HG03025 (cell line): ENCODE measurements at regions not wholly inside any gene's neighbourhood (a gene's known extent, or its start where the extent isn't known, plus 50 kb on each side); places are given as distances from the start of the nearest gene placed in this dataset.

Experiments used
- ATAC-seq: cut with Tn5 transposase; IDR thresholded peaks from one replicate; pipeline ENCODE4 v1.9.1; 2021; ENCODE audit warnings: mild to moderate bottlenecking, moderate library complexity; ENCODE audit not compliant: unreplicated experiment, low FRiP score

- no peak for ATAC-seq
These were observed 98.4 kb downstream of the ZNF280B start for GRCh38 chr22:22410121-22410520.

- ATAC-seq, result no peak
These were observed 97.9 kb downstream of the ZNF280B start for GRCh38 chr22:22410677-22411076.

DNA sequence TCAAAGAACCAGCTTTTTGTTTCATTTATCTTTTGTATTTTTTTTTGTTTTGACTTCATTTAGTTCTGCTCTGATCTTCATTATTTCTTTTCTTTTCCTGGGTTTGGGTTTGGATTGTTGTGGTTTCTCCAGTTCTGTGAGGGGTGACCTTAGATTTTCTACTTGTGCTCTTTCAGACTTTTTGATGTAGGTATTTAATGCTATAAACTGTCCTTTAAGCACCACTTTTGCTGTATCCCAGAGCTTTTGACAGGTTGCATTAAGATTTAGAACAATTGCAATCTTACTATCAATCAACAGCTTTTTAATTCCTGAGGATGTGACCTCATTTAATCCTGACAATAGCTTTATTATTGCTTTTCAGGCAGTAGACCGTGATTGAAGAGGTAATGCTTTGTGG lies 94.3 kb downstream of the ZNF280B start:
- no peak for ATAC-seq

DNA sequence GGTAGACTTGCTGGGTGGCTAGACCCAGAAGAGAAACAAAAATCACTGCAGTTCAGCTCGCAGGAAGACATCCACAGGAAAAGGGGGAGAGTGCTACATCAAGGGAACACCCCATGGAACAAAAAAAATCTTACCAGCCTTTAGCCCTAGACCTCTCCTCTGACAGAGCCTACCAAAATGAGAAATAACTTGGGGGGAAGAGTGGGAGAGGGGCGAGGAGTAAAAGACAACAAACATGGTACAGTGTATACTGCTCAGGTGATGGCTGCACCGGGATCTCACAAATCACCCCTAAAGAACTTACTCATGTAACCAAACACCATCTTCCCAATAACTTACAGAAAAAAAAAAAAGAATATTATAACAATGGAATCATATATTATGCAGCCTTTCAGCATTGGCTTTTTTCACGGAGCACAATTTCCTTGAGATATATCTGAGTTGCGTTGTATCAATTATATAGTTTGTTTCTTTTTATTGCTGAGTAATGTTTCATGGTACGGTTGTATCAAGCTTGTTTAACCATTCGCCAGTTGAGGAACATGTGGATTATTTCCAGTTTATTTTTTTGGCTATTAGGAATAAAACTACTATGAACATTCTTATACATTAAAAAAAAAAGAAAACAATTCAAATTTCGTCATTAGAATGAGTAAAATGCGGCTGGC lies 90.9 kb downstream of the ZNF280B start:
- no peak for ATAC-seq

DNA sequence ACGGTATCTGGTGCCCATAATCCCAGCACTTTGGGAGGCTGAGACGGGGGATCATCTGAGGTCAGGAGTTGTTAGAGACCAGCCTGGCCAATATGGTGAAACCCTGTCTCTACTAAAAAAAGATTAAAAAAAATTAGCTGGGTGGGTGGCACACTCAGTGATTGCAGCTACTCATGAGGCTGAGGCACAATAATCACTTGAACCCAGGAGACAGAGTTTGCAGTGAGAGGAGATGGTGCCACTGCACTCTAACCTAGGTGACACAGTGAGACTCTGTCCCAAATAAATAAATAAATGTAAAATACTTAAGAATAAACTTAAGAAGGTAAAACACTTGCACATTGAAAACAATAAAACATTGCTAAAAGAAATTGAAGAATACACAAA lies 90.4 kb downstream of the ZNF280B start:
- ATAC-seq, result no peak

DNA sequence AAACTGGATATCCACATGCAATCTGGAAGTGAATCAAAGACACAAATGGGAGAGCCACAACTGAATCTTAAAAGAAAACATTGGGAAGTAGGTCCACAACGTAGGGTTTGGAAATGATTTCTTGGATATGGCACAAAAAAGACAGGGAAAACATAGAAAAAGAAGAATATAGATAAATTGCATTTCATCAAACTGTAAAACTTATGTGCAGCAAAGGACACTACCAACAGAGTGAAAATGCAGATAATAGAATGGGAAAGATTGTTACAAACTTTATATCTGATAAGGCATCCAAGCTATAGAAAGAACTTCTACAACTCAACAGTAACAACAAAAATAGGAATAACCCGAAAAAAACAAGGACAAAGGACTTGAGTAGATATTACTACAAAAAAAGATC lies 89.6 kb downstream of the ZNF280B start:
- no peak for ATAC-seq

DNA sequence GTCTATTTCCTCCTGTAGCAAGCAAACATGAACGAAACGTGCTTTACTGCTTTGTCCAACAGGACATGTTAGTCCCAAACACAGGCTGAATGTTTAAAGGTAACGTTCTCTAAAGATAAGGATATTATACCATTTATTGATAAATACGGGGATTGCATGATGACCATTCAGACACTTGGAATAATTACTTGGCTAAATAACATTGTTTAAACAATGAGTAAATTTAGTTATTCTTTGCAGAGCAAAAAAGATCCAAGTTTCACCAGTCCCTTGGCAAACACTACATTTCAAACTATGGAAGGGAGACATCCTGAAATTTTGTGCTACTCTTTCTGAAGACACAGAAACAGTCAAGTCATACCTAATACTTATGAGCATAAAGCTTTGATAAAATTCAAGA lies 88.0 kb downstream of the ZNF280B start:
- ATAC-seq, result no peak

DNA sequence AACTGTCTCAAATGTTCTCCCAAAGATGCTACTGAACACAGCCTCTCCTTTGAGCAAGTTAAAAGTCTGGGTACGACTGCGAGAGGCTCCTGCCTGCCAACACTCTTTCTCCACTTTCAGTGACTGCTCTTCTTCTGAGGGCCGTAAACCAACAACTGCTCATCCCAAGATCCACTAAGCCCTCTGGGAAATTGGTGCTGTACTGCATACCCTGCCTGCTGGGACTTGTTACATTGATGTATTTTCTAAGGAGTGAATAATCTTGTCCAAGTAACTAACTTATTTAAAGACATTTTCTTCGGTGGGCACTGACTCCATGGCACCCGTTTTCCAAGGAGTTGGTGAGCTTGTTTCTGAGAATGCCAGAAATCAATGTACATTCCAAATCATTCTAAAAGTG lies 87.2 kb downstream of the ZNF280B start:
- ATAC-seq, result no peak

DNA sequence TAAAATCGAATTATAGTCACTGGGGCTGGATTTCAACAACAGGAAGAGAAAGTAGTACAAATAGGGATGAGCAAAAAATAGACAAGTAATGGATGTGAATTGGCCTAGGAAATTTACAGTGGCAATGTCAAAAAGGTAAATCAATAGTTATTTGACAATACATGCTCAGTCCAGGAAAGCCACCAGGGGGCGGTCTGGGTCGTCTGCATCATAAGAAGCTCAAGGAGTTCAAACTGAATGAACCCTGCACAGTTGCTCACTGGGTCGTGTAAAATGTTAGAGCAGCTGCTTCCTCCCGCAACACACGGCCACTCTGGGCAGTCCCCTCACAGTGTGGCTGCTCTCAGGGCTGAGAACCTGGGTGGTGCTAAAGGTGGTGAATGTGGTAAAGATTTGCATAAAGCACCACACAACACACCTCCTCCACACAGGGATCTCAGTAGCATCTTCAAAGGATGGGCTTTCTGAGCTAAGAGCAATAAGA lies 85.9 kb downstream of the ZNF280B start:
- ATAC-seq, result peak; percentile 72

DNA sequence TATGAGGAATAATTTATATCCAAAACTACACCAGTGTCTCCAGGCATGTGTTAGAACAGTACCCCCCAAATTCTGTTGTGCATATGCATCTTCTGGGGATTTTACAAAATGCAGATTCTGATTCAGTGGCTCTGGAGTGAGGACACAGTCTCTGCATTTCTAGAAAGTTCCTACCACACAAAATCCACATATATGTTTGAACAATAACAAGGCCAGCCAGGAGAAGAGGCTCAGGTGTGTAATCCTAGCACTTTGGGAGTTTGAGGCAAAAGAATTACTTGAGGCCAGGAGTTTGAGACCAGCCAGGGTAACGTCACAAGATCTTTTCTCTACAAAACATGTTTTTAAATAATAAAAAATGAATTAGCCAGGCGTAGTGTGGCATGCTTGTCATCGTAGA lies 84.9 kb downstream of the ZNF280B start:
- ATAC-seq, result no peak

DNA sequence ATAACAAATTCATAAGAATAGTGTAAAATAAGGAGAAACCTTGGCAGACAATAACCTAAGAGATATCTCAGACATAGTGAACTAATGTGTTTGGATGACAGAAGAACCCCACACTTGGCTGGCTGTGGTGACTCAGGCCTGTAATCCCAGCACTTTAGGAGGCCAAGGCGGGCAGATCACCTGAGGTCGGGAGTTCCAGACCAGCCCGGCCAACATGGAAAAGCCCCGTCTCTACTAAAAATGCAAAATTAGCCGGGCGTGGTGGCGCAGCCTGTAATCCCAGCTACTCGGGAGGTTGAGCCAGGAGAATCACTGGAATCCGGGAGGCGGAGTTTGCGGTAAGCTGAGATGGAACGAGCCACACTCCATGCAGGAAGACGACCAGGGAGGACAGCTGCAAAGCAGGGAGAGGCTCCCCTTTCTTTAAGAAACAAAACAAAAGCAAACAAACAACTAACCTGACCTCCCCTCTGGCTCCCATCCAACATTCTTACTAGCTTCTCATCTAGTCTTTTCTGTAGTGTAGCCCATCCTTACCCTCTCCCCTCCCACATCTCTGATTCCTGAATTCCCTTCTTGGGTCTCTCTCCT lies 84.2 kb downstream of the ZNF280B start:
- no peak for ATAC-seq

DNA sequence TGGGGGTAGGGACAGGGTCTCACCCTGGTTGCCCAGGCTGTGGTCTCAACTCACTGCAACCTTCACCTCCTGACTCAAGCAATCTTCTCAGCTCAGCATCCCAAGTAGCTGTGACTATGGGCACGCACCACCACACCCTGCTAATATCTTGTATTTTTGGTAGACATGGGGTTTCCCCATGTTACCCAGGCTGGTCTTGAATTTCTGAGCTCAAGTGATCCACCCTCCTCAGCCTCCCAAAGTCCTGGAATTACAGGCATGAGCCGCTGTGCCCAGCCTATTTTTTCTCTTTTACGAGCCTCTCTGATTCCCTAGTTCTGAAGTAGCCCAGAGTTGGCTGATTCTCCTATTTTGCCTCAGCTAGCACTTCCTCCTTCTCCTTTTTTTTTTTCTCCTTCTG lies 83.6 kb downstream of the ZNF280B start:
- ATAC-seq, result no peak

DNA sequence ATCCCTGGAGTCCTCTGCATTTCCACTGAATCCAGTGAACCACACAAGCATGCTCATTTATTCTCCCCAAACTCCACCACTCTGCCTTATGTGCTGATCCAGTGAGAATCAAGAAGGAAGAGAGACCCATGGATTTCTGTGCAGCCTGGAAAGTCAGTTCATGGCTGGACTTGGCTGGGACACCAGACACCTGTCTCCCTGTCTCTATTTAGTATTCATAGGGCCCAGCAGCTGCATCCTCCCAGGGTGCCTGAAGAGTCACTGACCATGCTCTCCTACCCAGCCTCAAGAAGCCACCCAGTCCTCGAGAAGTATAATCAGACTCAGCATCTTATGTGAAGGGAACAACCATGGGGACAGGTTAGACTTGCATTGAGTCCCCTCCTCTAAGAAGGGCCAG lies 83.2 kb downstream of the ZNF280B start:
- no peak for ATAC-seq

DNA sequence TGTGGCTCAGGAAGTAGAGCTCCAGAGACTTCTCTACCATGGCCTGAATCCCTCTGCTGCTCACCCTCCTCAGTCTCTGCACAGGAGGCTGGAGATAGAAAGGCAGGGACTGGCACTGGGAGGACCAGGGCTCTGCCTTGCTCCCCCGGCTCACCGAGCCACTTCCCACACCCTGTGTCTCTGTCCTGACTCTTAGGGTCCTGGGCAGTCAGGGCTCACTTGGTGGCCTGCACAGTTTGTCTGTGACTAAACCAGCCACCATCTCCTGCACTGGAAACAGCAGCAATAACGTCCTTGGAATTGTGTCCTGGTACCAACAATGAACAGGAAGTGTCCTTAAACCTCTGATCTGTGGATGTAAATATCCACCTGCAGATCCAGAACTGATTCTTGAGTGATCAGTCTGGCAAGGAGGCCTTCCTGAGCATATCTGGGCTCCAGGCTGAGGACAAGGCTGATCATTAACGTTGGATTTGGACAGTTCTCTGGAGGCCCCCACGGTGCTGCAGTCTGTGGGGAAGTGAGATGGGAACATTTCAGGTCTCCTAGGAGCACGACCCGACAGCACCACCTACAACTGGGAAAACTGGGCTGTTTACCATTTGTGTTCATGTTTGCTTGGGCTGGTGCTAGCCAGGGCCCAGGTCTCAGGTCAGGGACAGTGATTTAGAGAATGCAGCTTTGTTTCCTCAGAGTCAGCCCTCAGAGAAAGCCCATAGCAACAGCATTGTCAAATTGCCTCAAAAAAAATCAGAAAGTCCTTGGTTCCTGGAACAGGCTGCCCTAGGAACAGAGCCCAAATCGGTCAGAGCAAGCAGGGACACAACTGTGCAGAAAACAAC lies 82.5 kb downstream of the ZNF280B start:
- ATAC-seq, result no peak

DNA sequence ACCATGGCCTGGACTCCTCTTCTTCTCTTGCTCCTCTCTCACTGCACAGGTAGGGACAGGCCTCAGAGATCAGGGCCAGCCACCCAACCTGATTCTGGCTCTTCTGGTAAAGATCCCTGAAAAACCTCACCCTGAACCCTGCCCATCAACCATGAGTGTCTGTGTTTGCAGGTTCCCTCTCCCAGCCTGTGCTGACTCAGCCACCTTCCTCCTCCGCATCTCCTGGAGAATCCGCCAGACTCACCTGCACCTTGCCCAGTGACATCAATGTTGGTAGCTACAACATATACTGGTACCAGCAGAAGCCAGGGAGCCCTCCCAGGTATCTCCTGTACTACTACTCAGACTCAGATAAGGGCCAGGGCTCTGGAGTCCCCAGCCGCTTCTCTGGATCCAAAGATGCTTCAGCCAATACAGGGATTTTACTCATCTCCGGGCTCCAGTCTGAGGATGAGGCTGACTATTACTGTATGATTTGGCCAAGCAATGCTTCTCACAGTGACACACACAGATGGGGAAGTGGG lies 80.9 kb downstream of the ZNF280B start:
- ATAC-seq, result no peak

GRCh38 chr22:22428222-22429098 lies 80.1 kb downstream of the ZNF280B start:
- ATAC-seq, result no peak

- no peak for ATAC-seq
These were observed 79.0 kb downstream of the ZNF280B start for GRCh38 chr22:22429369-22430108.

DNA sequence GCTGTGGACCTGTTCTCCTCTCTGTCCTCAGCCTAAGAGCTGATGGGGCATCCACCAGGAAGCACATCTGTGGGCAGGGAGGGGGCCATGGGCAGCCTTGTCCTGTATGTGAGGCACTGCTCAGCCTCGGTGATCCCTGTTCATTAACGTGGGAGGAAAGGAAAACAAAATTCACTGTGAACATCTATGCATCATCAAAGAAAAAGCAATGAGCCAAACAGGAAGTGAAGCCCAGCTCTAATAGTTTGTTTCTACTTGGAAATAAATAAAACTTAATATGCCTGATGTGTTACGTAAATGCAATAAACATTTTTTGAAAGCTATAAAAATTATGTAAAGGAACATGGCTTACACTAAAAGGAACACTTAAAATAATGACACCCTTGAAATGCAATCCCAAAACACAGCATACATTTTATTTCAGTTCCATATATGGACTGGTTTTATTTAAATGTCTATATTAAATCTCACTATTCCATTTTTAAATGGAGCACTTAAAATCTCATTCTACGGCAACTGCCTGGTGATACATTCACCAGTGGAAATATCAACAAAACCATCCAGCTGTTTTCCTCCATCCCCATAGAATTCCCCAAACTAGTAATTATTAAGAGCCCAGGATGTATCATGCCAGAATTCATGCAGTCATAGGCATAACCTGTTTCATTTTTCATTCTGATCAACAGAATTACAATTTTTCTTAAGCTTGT lies 78.3 kb downstream of the ZNF280B start:
- no peak for ATAC-seq
